ENCODE measurements at regions not wholly inside any gene's neighbourhood (a gene's known extent, or its start where the extent isn't known, plus 50 kb on each side); places are given as distances from the start of the nearest gene placed in this dataset.

- TF ChIP-seq SRSF9 (IDR thresholded peaks at IDR 0.05; ENCODE audit: borderline replicate concordance, insufficient read depth, low read depth, low read length, poor library complexity, severe bottlenecking) (no peak), ZBTB39 (CRISPR knock-in tag; IDR thresholded peaks at IDR 0.05) (no peak), TOE1 (CRISPR knock-in tag; IDR thresholded peaks at IDR 0.05) (no peak), ISX (CRISPR knock-in tag; conservative IDR thresholded peaks at IDR 0.05) (no peak), ZNF609 (CRISPR knock-in tag; IDR thresholded peaks at IDR 0.05; ENCODE audit: borderline replicate concordance) (no peak), ZNF362 (CRISPR knock-in tag; IDR thresholded peaks at IDR 0.05; ENCODE audit: borderline replicate concordance) (no peak), LBX2 (CRISPR knock-in tag; IDR thresholded peaks at IDR 0.05; ENCODE audit: borderline replicate concordance) (no peak), ZNF484 (CRISPR knock-in tag; IDR thresholded peaks at IDR 0.05; ENCODE audit: borderline replicate concordance, low read depth) (no peak), PLSCR1 (CRISPR knock-in tag; IDR thresholded peaks at IDR 0.05; ENCODE audit: borderline replicate concordance) (no peak), ZNF350 (CRISPR knock-in tag; IDR thresholded peaks at IDR 0.05; ENCODE audit: borderline replicate concordance, low read depth) (no peak), ZNF792 (CRISPR knock-in tag; IDR thresholded peaks at IDR 0.05) (no peak), XBP1 (CRISPR knock-in tag; IDR thresholded peaks at IDR 0.05) (no peak), ZNF343 (CRISPR knock-in tag; IDR thresholded peaks at IDR 0.05) (no peak)
Observed at GRCh38 chr2:195419033-195419432, 238.0 kb upstream of the SLC39A10 start (continued).
